Superior temporal gyrus (tissue), 1 donor: ENCODE measurements at regions not wholly inside any gene's neighbourhood (a gene's known extent, or its start where the extent isn't known, plus 50 kb on each side); places are given as distances from the start of the nearest gene placed in this dataset.
"Not testable (repeated sequence)": the region's sequence is repeated elsewhere in the genome, so short reads cannot be mapped to it uniquely, and the experiment has no call there.

Experiments
- DNase-seq: peaks from one replicate; pipeline ENCODE4 v3.0.0-alpha.2; 2016; ENCODE audit errors: extremely low spot score

DNA sequence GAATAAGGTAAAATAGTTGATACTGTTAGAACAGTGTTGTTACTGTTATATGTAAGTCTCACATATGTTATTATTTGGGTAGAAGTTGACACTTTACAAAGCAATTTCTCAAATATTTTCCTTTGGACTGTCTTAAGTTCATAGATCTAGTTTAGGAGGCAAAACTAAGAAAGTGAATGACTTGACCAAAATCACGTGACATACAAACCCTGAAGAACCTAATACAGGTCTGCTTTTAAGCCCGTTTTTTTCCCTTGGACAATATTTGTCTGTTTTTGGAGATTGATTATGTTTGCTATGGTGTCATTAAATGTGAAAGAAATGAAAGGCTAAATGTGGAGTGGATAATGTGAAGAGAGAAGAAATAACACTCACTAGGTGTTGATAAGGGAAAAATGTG, 644.9 kb upstream of the PITX2 start:
- no peak for DNase-seq

DNA sequence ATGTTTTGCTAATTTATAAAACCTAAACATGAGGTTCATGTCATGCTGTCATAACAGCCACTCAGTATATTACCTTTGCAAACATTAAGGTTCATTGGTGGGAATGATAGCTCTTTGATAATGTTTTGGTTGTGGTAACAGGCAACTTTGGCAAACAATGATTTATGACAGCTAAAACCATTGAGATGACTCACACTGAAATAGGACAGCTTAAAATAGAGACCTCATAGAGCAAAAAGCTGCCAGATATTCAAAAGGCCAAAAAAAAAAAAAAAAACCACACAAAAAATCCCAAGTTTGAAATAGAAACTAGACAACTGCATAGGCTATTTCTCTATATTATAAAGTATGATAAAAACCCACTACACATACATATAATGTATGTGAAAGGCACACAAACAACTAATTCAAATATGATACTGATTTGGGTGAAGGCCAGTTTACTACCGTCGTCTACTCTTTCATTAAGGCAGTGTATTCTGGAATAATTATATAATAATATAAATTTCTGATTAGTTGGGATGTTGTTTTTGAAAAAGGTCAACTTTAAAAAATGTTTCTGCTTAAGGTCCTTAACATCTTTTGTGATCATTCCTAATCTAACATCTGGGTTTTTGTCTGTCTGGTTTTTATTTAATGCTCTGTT, 646.0 kb upstream of the PITX2 start:
- DNase-seq, result no peak

DNA sequence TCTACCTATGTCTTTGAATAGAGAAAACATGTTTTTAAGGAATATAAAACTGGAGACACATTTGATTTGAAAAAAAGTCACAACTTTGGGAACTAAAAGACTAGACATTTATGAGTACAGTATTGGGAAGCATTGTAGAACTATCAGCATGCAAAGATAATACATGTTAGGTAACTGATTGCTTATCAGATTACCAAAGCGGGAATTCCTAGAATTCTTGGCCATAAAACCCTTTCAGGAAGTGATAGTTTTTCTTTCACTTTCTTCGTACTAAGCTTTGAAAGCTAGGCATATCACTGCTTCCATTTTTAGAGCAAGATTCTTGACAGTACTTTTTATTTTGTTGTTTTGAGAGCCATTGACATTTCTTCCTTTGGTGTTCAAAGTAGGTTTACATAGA, 646.6 kb upstream of the PITX2 start:
- DNase-seq, result no peak

DNA sequence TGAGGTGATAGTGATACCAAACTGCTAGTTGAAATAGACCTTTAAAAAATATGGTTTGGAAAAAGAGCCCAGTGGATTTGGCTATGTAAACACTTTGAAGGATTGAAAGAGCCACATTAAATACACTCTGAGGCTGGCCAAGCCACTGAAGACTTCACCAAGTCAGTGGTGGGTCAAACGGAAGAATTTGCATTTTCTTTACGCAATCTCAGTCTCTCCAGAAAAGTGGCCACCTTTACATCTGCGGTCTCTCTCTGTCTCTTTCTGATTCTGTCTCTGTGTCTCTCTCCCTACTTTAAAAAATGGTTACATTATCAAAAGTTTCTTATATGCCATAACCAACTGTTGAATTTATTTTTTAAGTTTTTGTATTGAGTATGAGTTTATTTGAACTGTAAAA, 651.2 kb upstream of the PITX2 start:
- DNase-seq, result no peak

DNA sequence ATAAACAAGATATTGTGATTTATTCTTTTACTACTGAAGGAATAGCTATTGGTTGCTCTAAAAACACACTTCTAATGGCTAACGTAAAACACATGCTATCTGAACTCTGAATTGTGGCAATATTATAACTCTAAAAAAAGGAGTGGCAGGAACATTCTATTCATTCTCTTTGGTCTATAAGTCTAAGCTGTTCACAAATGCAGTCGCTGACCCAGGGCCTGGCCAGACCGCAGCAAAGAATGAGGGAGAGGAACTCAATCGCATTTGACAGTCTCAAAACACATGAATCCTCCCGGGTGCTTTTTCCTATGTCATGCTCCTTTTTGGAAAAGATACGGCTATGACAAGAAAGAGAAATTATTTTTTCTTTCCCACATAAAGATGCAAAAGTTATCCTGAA, 651.6 kb upstream of the PITX2 start:
- DNase-seq, result no peak

DNA sequence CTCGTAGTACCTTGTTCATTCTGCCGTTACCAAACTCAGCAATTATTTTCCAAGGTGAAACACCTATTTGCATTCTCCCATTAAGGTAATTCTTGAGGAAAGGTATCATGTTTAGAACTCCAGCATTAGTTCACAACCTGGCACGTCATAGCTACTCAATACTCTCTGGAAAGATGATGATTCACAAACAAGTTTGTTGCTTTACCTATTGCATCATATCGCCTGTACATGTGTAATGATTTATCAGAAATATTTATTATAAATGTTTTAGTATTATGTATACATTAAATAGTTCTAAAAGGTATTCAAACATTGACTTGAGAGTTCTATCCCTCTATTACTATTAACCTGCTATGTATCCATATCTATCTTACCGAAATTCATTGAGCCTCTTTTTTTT, 658.3 kb upstream of the PITX2 start:
- no peak for DNase-seq

DNA sequence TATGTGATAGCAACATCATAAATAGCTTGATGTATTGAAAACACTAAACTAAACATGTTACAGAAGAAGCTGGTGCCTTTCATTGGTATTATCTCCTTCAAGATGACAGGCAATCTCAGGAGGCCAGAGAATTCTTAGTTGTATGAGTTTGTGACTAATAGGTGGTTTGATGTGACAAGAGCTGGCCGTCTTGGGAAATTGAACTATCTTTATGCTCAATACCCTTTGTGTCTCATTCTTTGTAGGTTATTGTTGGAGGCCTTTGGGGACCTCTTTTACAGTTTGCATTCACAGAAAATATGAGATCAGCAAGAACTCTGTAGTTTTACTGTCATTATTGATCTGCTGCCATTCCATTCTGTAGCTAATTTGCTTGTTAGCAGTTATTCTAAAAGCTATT, 659.2 kb upstream of the PITX2 start:
- no peak for DNase-seq

DNA sequence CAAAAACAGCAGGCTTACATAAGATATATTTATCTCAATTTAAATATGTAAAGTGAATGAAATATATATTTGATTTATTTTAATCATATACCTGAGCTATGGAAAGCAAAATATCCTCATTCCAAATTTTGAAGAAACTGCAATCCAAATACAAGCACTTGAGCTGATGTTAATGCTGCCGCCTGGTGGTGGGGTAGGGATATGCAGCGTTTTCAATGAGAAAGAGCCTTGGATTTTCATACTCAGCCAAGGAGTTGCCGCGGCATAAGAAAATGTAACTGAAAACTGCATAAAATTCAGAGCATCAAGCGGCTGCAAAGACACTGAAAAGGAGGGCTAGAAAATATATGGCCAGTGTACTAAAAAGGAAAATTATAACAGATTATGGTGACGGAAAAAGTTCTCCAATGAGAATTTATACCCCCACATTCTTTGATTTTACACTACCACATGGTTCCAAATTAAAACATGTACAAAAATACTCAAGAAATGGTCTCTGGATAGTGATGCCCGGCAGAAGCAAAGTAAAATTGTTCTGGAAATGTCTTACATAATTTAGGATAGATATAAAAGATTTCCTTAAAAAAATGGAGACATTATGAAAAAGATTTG, 660.3 kb upstream of the PITX2 start:
- DNase-seq, result peak; percentile 53

DNA sequence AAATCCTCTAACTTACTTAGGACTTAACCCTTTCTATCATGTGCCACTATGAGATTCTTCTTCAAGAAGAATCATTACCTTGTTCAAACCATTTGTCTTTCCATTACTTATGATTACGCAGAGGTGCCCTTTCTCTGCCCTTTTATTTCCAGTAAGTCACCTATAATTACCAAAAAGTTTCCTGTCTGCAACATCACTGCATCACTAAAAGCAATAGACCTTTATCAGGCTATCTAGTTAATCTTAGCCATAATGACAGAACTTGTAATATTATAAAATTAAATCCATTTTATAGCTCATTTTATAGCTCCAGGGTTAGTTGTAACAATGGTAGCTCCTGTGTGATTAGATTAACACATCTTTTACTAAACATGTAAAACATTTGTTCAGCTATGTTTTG, 673.6 kb upstream of the PITX2 start:
- DNase-seq, result no peak

DNA sequence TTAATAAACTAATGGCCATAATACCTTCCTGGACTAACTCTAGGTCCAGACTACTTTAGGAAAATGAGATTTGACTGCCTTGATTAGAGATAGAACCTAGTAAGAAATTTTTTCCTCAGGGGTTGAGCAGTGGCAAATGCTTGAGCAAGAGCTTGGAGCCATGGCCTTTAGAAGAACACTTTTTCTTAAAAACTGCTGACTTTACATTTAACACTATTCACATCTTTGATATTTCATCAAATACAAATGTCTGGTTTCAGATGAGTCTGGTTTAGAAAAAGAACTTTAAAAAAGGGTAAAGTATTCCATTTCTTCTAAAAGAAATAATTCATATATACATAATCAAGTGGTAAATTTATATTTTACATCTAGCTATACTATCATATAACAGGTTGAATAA, 680.9 kb upstream of the PITX2 start:
- DNase-seq, result no peak

DNA sequence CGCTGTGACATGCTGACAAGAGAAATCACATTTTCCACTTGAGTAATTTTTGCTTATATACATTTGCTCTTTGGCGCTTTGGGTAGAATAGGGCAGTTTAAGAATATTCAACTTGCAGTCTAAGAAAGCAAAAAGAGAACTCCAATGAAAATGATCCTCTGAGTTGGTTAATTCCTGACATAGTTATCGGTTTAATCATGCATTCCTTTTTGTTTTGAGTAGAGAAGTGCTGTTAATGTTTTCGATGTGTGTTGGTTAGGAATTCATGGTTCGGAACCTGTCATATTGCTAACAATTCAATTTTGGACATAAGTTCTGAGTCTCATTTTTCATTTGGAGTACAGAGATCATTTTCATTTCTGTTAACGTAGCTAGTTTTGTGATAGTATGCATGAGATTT, 700.6 kb upstream of the PITX2 start:
- DNase-seq, result no peak

DNA sequence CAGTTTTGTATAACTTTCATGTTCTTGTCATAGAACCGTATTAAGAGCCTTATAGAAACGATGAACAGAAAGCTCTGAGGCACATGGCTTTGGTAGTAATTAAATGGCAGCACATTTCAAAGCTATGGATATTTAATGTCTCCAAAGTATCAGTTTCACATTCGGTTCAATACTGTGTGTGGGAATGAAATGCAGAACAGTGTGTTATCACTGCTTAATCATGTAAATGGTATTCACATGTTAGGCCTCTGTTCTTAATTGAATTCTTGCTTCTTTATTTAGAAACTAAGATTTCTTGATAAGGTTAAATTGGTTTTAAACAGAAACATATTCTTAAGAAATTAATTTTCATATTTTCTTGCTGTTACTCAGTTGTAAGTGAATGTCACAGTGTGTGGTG, 701.0 kb upstream of the PITX2 start:
- DNase-seq, result no peak

DNA sequence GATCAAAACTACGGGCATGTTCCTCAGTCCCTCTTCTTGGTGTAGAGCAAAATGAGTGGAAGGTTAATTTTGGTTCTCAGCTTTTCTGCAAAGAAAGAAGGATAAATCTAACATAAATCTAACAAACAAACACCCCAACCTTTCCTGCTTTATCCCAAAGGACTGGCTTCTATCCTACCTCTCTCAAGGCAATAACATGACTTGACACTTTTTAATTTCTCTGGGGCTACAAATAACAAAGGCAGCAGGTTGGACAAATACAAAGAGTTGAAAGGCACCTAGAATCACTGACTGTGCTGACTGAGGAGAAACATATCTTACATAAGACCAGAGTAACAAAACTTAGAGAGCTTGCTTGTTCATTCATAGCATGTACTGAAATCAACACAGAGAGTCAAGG, 703.6 kb upstream of the PITX2 start:
- DNase-seq, result no peak

DNA sequence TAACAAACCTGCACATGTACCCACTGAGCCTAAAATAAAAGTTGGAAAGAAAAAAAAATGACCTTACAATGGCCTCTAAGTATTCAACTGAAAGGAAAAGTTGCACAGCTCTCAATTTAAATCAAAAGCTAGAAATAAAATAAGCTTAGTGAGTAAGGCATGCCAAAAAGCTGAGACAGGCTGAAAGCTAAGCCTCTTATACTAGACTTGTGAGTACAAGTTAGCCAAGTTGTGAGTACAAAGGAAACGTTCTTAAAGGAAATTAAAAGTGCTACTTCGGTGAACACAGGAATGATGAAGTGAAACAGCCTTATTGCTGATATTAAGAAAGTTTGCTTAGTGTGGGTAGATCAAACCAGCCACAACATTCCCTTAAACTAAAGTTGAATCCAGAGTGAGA, 707.9 kb upstream of the PITX2 start:
- DNase-seq, result no peak

DNA sequence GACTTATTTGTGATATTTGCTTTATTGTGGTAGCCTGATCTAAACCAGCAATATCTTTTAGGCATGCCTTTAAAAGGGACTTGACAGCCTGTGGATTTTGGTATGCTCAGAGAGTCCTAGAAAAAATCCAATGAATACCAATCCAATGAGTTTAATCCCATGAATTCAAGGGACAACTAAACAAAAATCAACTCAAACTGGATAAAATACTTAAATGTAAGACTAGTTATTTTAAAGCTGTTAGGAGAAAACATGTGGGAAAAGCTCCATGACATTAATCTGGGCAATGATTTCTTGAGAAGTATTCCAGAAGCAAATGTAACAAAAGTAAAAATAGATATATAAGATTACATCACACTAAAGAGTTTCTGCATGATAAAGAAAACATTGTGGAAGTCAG, 711.5 kb upstream of the PITX2 start:
- no peak for DNase-seq

DNA sequence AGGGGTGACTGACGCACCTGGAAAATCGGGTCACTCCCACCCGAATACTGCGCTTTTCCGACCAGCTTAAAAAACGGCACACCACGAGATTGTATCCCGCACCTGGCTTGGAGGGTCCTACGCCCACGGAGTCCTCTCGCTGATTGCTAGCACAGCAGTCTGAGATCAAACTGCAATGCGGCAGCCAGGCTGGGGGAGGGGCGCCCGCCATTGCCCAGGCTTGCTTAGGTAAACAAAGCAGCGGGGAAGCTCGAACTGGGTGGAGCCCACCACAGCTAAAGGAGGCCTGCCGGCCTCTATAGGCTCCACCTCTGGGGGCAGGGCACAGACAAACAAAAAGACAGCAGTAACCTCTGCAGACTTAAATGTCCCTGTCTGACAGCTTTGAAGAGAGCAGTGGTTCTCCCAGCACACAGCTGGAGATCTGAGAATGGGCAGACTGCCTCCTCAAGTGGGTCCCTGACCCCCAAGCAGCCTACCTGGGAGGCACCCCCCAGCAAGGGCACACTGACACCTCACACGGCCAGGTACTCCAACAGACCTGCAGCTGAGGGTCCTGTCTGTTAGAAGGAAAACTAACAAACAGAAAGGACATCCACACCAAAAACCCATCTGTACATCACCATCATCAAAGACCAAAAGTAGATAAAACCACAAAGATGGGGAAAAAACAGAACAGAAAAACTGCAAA, 714.5 kb upstream of the PITX2 start:
- DNase-seq, result not testable (repeated sequence)

DNA sequence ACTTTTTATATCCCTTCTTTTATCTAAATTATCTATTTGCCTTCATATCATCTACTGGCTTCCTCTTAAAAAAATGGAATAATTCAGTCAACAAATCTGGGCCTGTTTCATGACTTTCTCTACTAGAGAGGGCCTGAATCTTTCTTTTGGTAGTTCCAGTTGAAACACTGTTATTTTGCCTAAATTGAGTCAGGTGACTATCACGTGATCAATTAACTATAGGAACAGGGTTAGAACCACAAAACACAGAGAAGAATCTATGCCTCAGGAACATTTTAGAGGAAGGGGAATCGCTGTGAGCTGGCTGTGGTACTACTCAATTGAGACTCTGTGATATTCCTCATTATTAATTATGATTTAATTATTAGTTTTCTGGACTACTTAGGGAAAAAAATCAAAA, 736.7 kb upstream of the PITX2 start:
- no peak for DNase-seq

DNA sequence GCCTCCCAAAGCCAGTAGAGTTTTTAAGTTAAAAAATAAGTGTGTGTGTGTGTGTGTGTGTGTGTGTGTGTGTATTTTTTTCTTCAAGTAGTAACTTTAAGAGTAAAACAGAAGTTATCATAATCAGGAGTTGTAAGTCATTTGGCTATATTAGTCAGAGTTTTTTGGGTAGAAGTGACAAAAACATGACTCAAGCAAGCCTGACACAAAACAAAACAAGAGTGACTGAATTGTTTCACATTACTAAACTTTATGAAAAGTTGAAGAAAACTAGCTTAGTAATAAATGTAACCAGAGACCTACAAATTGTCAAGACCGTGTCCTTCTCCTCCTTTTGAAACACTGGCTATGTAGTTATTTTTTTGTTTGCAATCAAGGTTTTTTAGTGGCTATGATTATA, 738.0 kb upstream of the PITX2 start:
- no peak for DNase-seq

DNA sequence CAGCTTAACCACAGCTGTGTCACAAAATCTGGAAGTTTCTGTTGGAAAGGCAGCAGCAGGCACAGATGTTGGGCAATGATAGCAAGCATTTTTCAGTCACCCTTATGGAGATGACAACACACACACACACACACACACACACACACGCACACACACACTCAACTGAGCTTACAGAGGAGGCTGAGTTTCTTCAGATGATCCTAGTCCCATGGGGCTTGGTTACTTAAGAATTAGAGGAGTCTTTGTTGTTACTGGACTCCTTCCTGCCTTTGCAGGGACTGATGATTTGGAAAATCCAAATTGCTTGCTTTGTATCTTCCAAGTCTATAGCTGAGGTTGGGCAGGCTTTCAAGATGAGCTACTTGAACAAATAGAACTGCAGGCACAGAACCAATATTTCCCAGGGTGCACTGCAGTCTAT, 740.1 kb upstream of the PITX2 start:
- DNase-seq, result no peak

DNA sequence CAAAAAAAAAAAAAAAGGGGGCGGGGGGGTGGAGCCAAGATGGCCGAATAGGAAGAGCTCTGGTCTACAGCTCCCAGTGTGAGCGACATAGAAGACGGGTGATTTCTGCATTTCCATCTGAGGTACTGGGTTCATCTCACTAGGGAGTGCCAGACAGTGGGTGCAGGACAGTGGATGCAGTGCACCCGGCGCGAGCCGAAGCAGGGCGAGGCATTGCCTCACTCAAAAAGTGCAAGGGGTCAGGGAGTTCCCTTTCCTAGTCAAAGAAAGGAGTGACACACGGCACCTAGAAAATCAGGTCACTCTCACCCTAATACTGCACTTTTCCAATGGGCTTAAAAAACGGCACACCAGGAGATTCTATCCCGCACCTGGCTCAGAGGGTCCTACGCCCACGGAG, 755.0 kb upstream of the PITX2 start:
- DNase-seq, result not testable (repeated sequence)

DNA sequence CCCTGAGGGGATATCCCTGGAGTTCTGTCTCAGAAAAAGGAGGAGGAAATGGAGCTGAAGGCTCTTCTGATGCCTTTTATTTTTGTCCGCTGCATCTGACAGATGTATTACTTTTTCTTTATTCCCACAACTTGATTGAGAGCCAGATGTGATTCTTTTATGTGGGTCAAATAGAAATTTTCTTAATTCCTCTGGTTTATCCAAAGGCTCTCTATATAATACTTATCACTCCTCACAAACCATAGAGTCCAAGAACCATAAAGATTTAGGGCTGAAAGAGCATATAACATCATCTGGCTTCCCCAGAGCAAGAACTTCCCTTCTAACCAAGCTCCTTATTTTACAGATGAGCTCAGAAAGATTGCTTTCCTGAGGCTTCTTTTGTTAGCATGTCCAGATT, 756.7 kb upstream of the FAM241A start:
- DNase-seq, result no peak

DNA sequence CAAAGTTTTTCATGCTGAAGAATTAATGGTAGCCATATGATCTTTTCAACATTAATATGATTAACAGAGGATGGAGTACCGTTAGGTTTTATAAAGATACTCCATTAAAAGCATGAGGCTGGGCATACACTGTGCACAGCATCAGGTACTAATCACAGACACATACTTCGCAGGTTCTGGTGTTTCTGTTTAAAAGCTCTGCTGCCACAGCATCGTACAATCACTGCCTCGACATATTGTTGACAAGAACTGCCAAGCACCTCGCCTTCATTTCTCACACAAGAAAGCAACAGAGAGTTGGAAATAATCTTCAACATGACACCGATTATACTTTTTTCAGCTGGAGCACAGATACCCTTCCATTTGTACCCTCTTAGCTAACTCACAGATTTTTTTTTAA, 753.4 kb upstream of the FAM241A start:
- no peak for DNase-seq

DNA sequence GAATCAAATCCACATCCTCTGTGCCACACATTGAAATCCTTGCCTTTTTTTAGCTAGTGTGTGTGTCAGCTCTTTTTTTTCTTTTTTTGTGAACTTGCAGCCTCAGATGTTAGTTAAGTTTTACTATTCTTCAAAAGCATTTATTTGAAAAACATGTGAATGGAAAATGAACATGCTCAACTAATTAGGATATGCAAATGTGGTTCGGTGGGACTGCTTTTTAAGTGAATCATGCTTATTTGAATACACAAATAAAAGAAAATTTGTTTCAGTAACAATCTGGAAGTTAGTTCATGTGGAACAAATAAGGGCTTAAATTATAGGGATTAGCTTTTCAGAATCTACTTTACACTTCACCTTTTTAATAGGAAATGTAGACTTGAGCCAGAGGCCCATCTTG, 751.5 kb upstream of the FAM241A start:
- no peak for DNase-seq
